Cerebellar cortex (tissue), 1 donor: ENCODE measurements at regions not wholly inside any gene's neighbourhood (a gene's known extent, or its start where the extent isn't known, plus 50 kb on each side); places are given as distances from the start of the nearest gene placed in this dataset.
"Not testable (repeated sequence)": the region's sequence is repeated elsewhere in the genome, so short reads cannot be mapped to it uniquely, and the experiment has no call there.

Source experiments
- DNase-seq: peaks from one replicate; pipeline ENCODE4 v3.0.0-alpha.2; 2015; ENCODE audit warnings: low spot score

DNA sequence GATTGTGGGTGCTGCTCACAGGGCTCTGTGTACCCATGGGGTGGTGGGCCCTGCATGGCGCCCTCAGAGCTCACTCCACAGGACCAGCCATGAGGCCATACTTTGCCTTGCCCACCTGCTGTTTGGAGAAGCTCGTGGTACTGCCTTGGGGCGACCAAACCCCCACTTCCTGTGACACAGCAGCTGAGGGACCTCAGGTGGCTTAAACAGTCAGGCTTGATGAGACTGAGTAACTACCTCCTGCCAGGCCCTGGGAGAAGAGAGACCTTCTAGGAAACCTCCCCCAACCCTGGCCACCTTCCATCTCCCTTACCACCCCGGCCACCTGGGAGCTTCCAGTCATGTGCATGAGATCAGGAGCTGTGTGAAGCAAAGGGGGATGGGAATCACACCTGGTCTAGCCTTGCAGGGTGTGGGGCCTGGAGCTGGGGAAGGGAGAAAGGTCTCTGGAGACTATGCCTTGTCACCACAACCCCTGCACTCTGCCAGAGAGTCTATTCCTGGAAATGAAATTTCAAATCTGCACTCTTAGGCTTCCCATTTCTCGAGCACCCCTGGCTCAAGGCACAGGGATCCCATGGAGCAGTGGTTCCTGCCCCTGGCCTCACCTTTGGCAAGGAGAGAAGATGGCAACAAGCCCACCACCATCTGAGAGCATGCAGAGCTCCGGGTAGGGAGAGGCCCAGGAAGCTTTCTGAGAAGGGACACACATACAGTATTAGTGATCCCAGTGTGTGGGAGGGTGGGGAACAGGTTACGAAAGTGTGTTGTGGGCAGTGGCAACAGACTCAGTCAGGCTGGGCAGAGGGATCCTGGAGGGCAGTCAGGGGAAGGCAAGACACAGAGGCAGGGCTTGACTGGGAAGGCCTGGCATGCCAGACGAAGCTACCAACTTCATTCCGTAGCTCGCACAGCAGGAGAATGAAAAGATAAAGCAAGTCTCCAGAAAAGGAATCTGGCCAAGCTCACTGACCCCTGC, 125.0 kb downstream of the URI1 start:
- DNase-seq, result no peak

DNA sequence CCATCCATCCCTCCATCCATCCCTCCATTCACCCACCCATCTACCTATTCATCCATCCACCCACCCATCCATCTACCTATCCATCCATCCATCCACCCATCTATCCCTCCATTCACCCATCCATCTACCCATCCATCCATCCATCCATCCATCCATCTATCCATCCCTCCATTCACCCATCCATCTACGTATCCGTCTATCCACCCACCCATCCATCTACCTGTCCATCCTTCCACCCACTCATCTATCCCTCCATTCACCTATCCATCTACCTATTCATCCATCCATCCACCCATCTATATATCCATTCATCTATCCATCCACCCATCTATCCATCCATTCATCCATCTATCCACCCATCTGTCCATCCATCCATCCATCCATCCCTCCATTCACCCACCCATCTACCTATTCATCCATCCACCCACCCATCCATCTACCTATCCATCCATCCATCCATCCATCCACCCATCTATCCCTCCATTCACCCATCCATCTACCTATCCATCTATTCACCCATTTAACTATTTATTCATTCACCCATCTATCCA, 126.0 kb downstream of the URI1 start:
- DNase-seq, result not testable (repeated sequence)

DNA sequence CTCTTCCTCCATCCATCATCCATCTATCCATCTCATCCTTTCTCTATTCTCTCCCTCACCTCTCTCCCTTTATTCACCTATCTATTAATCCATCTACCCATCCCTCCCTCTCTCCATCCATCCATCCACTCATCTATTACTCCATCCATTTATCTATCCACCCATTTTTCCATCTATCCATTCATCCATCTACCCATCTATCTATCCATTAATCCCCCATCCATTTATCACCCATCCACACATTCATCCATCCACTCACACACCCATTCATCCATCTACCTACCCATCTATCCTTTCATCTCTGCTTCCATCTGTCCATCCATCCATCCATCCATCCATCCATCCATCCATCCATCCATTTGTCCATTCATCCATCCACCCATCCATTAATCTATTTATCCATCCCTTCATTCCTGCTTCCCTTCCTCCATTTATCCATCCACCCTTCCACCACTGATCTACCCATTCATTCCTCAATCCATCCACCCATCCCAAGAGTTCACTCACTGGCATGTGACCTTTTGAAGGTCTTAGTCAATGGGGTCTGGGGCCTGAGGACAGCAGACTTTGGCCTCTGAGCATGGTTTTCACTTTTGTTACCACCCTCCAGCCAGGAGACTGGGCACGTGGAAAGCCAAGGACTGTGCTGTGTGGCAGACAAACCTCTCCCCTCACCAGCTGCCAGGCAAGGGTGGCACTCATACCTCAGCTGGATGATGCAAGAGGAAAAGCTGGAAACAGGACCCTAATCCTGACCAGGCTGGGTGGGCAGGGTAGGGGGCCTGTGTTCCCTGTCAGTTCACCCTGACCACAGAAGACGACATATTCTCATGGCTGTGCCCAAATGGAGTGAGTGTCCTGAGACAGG, 126.7 kb downstream of the URI1 start:
- no peak for DNase-seq

DNA sequence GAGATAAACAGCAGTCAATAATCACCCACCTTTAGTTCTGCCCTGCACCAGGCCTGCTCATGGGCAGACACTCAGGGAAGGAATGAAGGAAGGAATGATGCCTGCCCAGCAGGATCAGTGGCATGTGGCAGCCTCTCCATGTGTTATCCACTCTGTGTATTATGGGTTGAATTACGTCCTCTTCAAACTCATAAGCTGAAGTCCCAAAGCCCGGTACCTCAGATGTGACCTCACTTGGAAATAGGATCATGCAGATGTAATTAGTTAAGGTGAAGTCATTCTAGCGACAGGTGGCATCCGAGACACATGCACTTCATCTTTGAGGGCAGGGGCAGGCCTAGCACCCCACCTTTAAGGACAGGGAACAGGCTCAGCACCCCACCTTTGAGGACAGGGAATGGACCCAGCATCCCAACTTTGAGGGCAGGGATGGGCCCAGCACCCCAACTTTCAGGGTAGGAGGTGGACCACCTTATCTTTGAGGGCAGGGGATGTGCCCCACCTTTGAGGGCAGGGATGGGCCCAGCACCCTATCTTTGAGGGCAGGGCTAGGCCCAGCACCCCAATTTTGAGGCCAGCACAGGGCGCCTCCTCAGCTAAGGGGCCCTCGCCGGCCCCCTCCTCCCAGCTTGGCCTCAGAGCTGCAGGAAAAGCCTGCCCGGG, 127.6 kb downstream of the URI1 start:
- no peak for DNase-seq

DNA sequence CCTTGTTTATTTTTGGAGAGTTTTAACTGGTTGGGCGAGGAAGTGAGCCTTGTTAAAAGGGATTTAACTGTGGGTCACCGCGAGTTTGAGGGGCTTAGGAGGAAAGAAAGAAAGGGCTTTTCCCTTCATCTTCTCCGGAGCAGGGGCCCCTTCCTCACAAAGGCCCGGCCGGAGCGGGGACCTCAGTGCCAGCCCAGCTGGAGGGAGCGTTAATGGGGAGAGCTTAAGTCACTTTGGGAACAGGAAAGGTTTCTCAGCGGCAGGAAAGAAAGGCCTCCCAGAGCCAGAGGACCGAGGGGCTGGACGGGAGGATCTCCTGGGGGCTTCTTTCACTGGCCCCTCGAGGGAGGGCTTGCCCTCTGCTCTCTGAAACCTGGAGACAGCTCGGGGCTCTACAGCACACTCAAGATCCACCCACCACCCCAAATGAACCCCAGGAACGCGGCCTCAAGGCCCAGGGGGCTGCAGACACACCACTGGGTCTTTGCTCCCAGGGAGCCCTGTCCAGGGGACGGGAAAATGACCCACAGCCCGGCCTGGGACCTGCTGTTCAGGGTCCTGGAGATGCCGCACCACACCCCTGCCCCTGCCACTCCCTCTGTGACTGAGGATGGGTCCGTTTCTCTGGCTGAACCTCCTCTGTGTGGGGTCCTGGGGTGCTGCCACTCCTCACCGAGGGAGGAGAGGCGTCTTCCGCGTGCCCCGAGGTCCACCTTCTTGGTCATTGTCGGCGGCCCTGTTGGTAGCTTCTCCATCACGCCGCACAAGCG, 128.3 kb downstream of the URI1 start:
- no peak for DNase-seq

DNA sequence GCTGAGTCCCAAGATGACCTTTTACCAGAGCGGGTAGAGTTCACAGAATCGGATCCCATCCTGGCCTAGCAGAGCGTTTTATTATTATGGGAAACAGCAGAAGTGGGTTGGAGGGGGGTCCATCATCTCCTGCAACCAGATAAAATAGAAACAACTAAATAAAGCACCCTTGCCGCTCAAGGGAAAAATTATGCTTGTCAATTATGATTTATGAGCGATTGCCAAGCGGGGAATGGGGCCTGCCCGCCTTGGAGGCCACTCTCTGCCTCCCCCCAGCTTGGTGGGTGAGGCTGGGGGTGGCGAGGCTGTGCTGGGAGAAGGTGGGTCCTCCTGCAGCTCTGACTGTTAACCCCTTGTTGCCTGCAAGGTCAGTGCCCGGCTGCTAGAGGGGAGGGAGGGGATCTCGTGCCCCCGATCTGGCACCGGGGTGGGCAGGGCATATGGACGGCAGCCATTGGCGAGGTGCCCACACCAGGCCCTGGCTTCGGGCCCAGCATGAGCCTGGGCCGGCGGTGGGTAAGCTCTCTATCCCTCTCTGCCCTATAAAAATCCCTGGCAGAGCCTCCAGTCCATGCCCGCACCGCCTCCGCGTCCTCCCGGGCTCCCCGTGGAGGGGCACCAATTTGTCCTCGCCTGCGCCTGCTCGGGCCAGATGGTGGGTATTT, 129.1 kb downstream of the URI1 start:
- DNase-seq, result peak; percentile 79

DNA sequence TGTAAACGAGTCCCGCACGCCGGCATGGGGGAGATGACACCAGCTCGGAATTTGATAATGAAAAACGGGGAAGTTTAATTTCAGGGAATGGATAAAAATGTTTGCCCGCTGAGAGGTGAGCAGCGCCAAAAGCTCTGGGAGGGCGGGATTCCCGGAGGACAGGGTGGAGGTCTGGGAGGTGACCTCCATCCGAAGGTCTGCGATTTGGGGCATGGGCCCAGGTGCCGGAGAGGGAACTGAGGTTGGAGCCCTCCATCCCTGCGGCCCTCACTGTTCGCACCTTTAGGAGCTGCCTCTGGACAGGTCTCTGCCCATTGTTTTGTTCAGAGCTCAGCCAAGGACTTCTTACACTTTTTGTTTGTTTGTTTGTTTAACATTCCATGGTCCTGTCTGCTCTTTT, 129.8 kb downstream of the URI1 start:
- DNase-seq, result peak; percentile 7

DNA sequence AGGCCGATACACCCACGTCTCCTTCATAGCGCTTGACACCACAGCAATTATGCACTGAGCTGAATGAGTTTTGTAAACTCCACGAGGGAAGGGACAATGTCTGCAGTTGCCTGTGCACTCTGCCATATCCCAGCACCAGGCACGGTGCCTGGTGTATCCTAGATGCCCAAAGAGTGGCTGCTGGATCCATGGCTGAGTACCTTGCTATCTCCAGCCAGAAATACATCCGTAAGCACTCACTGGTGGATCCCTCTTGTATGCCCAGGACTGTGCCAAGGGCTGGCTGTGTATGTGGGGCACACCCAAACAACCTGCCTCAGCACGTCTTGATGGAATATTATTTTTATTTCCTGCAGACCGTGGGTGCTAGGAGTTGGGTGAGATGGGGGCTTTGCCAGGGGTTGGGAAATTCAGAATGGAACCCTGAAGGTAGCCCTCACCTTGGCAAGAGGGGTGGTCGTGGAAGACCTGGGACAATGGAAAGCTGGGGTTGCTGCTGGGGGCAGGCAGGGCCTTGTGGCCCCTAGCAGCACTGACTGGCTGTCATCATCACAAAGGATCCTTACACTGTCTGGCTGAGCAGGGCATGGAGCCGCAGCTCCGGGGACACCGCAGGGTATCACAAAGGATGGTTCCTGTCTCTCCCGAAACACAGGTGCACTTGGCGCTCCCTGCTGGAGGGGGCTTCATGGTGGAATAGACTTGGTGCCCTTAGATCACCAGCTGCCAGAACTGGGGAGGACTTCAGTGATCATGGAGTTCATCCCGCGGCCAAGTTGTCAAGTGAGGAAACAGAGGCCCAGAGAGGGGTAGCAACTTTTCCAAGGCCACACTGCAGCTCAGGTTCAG, 131.3 kb downstream of the URI1 start:
- DNase-seq, result no peak

DNA sequence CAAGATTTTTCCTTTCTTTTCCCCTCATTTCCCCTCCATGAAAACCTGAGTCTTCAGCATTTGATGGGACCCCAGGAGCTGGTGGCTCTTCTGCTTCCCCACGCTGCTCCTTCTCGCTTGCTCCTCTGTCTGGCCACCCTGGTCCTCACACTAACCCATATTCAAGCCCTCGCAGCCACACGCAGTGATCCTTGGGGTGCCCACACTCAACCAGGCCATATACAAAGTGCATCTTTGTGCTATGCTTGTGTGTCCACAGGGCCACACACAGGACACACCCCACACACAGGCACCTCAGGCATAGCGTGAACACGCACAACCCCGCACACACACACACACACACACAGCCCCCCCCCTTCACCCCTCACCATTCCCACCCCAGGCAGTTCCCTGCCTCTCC, 132.1 kb downstream of the URI1 start:
- no peak for DNase-seq

DNA sequence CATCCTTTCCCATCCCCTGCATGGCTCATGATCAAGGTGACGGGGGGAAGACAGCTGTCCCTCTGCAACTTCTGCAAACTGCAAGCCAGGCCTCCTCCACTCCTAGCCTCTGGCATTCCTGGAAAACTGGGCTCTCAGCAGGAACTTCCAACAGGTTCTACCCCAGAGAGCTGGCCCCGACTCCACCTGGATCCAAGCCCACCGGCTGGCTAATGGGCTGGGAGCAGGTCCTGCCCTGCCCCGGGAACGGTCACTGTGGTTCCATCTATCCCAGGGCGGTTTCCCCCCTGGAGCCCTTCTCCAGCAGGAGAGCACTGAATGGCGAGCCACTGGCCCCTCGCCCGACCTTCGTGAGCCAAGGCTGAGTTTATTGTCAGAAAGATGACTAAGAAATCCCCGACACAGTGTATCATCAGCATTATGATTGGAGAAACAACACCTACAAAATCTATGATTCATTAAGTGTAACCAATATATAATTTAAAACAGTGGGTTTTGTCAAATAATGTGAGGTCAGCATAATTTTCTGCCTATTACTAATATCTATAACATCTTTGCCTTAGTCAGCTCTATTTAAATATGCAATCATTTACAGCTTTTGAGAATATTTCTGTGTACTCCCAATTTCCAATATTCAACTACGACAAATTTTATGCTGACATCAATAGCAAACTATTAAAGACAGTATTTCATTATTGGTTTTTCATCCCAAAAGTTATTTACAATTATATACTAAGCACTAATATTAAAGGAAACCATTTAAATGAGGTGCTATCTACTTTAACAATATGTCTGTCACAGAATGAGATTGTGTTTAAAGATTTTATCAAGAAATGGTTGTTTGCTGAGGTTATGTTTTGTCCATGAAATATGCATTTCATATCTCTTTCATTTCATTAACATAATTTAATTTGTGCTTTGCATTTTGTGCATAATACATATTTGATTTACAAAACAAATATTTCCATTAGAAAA, 133.0 kb downstream of the URI1 start:
- no peak for DNase-seq

DNA sequence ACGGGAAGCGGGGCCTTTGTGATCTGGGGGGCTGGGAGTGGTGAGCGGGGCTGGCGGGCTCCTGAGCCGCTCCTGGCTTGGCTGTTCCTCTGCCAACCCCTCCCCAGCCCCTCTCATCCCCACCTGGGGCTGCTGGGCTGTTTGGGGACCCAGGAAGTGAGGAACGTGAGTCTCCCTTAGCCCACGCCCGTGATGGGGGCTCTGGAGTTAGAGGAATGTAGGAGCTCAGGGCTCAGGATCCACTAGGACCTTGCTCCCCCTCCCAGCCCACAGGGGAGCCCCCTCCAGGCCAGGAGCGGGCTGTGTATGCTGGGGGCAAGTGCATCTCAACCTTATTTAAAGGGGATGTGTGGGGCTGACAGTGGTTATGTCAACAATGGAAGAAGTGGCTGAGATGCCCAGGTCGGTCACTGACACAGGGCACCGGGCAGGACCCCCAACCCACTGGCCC, 134.1 kb downstream of the URI1 start:
- no peak for DNase-seq

DNA sequence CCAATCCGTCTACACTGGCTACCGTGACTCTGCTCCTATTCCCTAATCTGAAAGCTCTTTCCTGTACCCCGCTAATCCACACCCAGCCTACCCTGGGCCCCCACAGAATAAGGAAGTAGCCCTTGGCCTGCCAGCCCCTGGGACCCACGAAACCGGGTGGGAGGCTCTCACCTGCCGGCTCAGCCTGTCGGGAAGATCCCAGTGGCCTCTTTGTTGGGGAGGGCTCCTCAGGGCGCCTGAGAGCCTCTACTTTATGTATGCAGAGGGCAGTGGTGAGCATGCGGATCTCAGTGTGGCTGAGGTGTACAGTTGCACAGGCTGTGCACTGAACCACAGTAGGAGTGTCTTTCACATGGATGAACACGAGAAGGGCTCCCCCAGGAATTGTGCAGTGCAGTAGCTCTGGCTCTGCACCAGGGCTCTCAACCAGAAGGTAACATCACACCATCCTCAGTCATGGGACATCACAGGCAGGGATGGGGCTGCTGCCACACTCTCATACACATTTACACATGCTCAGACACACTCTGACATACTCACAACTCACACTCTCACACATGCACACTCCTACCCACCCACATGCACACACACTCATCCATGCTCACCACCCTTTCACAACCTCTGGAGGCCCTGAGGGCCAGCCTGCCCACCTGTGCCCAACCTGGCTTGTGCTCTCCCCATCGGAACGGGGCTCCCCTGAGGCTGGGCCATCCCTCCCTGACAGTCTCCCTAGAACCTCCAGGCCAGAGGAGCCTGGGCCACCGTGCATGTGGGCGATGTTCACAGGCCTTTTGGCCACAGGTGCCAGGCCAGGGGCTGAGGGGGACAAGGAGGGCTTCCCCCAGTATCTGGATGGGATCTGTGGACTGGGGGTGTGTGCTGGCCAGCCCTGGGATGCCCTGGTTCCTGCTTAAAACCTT, 135.0 kb downstream of the URI1 start:
- no peak for DNase-seq

DNA sequence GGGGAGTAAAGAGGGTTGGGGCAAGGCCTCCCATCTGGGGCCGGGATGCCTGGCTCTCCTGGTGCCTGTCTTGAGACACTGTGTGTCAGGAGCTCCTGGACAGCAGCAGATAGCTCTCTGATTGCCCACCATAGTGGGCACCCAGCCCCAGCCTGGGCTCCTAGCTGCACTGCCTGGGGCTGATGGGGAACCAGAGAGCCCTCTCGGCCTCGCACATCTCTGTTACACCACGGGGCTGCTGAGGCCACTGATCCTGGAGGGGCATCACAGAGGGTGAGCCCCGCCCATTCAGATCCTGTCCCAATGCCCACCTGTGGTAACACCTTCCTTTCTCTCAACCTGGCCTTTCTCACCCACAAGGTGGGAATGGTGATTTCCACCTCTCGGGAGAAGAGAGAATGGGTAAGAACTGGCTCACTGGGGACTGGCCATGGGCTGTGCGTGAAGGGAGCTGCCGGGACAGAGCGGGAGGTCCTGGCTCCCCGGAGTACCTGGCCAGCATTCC, 135.9 kb downstream of the URI1 start:
- no peak for DNase-seq

DNA sequence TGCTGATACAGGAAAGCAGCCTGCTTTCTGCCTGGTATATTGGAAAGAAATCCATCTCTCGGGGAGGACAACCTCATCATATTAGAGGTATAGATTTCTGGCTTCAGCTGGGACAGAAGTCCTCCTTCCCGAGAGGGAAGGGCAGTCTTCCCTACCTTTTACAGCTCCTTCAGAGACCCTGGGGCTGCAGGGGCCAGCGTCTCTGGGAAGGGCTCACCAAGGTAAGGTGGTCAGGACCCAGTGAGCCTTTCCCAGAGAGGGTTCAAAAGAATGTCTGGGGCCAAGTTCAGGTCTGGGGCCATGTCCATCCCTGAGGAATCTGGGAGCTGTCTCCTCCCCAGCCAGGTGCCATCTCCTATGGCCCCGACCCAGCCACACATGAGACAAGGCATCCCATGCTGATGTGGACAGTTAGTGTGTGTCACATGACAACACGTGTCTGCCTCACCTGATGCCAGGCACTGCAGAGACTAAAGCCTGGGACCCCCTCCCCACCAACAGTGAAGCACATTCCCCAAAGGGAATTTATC, 136.4 kb downstream of the URI1 start:
- DNase-seq, result no peak

DNA sequence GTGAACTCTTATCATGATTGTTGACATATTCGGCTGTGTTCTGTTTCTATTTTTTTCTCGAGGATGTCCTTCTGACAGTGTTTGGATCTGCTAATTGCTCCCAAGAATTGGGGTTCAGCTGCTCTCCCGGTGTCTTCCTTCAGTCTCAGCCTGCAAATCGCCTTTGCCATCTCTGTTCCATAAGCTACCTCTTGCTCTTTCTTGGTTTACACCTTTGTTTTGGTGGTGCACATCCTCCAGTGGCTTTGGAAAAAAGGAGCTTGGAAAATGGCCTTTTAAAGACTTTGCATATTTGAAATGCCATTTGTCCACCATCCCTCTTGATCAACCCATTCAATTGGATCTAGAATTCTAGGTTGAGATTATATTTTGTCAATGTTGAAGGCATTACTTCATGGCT, 137.2 kb downstream of the URI1 start:
- DNase-seq, result no peak

DNA sequence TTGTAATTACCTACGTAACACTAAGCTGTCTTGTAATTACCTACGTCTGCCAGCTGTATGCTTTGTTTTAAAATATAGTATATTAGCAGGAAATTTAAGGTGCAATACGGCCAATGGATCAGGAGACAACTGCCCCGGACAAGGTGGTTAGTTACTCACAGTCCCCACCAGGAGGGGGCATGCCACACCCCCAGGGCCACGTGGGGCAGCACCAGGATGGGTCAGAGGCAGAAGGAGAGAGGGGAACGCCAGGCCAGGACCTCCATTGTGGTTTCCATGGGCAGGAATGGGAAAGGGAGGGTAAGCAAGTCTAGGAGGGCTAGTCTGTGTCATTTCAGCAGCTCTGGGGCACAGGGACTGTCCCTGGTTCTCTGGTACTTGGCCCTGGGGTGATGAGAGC, 140.1 kb downstream of the URI1 start:
- no peak for DNase-seq

DNA sequence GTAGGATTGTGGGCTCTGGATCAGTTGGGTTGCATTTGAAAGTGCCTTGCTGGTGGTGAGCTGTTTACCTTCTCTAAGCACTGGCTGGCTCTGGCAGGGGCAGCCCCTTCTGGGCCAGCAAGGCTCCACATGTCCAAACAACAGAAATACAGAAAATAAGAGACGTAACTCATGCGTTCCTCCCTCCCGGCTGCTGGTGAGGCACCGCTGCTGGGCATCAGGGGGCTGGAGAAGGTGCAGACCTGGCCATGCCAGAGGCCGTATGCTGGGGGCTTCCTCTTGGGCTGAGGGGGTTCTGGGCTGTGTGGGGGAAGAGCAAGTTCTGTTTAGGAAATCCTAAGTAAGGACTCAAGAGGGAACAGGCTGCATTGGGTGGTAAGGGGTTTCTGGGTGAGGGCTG, 140.6 kb downstream of the URI1 start:
- no peak for DNase-seq
